Vagina (tissue), 2 donors: ENCODE measurements at regions not wholly inside any gene's neighbourhood (a gene's known extent, or its start where the extent isn't known, plus 50 kb on each side); places are given as distances from the start of the nearest gene placed in this dataset.

Experiments used
- POLR2AphosphoS5 ChIP-seq, 2 donors: sonication (generic); formaldehyde crosslinking; IDR thresholded peaks; one replicate each; pipeline ENCODE4 v1.9.0; 2017; ENCODE audit warnings: antibody characterized with exemption in 2 of 2, mild to moderate bottlenecking in 2 of 2, low read depth in 1 of 2; ENCODE audit not compliant: insufficient read depth in 1 of 2
- TF ChIP-seq, protein P1 (sequence below), 3 experiments: fragments of 450-650 bp in 2 of 3; fragments of 200-600 bp in 1 of 3; sonication (generic) in 1 of 3; IDR thresholded peaks; one replicate each; pipeline ENCODE4 v1.5.1; 2017 to 2019; ENCODE audit warnings: antibody characterized with exemption in 3 of 3, mild to moderate bottlenecking in 2 of 3, moderate library complexity in 2 of 3

DNA sequence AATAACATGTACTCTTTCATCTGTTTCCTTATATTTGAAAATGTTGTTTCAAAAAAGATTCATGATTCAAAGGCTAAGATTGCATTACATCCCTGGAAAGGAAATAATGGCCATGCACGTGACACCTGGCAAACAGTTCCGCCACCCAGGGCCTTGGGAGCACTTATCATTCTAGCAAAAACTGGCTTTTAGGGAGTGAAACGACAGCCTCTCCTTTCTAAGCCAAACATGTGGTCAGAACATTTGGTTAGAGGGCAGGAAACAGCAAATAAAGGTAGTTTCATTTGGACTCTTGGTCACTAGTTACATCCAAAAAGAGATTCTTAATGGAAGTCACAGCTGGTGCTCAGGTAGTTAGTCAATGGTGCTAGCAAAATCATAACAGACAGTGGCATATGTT lies 83.5 kb downstream of the FAS start:
- TF ChIP-seq, protein P1, sequence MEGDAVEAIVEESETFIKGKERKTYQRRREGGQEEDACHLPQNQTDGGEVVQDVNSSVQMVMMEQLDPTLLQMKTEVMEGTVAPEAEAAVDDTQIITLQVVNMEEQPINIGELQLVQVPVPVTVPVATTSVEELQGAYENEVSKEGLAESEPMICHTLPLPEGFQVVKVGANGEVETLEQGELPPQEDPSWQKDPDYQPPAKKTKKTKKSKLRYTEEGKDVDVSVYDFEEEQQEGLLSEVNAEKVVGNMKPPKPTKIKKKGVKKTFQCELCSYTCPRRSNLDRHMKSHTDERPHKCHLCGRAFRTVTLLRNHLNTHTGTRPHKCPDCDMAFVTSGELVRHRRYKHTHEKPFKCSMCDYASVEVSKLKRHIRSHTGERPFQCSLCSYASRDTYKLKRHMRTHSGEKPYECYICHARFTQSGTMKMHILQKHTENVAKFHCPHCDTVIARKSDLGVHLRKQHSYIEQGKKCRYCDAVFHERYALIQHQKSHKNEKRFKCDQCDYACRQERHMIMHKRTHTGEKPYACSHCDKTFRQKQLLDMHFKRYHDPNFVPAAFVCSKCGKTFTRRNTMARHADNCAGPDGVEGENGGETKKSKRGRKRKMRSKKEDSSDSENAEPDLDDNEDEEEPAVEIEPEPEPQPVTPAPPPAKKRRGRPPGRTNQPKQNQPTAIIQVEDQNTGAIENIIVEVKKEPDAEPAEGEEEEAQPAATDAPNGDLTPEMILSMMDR (IDR thresholded peaks at IDR 0.05), result no peak
- peak in 1 of 2 donors; percentile 67 for TF ChIP-seq POLR2AphosphoS5 (IDR thresholded peaks at IDR 0.05; ENCODE audit: insufficient read depth in 1 of 2, low read depth in 1 of 2)
